ENCODE measurements at regions not wholly inside any gene's neighbourhood (a gene's known extent, or its start where the extent isn't known, plus 50 kb on each side); places are given as distances from the start of the nearest gene placed in this dataset.
"Not testable (repeated sequence)": the region's sequence is repeated elsewhere in the genome, so short reads cannot be mapped to it uniquely, and the experiment has no call there.

GRCh38 chr7:55708028-55708427 lies 135.7 kb upstream of the VOPP1 start:
- DNase-seq (ENCODE audit: extremely low spot score): not testable (repeated sequence)

DNA sequence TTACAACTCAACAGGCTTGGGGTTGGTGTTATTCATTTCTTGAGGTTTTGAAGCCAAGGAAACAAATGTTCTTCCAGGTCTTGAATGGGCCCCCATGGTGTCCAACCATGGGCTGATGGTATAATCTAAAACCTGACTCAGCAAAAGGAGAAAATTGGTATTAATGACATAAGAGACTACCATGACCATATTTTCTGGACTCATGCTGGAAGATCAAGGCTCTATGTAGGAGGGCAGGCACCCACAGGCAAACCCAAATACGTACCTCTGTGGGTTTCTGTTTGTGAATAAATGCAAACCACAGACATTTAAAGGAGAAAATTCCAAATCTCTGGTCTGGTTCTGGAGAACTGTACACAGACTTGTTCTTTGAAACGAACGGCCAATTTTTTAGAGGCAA lies 135.1 kb upstream of the VOPP1 start:
- DNase-seq (ENCODE audit: extremely low spot score); H3K27ac ChIP-seq (replicated peaks in 1 of 4); H3K9me3 ChIP-seq; H3K27me3 ChIP-seq; H3K4me1 ChIP-seq; H3K36me3 ChIP-seq; intact Hi-C loops (cut with DNase I); H3K4me3 ChIP-seq: not testable (repeated sequence)
- 67% methylated on average over 1 of the region's 3 CpGs for WGBS

More at GRCh38 chr7:55708028-55708427, 135.7 kb upstream of the VOPP1 start:
- 65% methylated on average over 6 of the region's 6 CpGs for WGBS
- H3K4me3 ChIP-seq; H3K4me1 ChIP-seq; H3K9me3 ChIP-seq; H3K27me3 ChIP-seq; intact Hi-C loops (cut with DNase I); H3K36me3 ChIP-seq; H3K27ac ChIP-seq (replicated peaks in 1 of 4): not testable (repeated sequence)

- H3K36me3 ChIP-seq; H3K27ac ChIP-seq (replicated peaks in 1 of 4); H3K4me1 ChIP-seq; DNase-seq (ENCODE audit: extremely low spot score); intact Hi-C loops (cut with DNase I); H3K27me3 ChIP-seq; H3K4me3 ChIP-seq; H3K9me3 ChIP-seq: not testable (repeated sequence)
- 89% methylated on average over 5 of the region's 5 CpGs for WGBS
Observed at GRCh38 chr7:55706451-55707195, 134.3 kb upstream of the VOPP1 start.

GRCh38 chr7:55705728-55706450 lies 133.6 kb upstream of the VOPP1 start:
- 90% methylated on average over 5 of the region's 5 CpGs for WGBS
- H3K36me3 ChIP-seq; intact Hi-C loops (cut with DNase I); H3K27ac ChIP-seq (replicated peaks in 1 of 4); DNase-seq (ENCODE audit: extremely low spot score); H3K4me1 ChIP-seq; H3K4me3 ChIP-seq; H3K9me3 ChIP-seq; H3K27me3 ChIP-seq: not testable (repeated sequence)

- H3K27me3 ChIP-seq; DNase-seq (ENCODE audit: extremely low spot score); H3K36me3 ChIP-seq; H3K9me3 ChIP-seq; intact Hi-C loops (cut with DNase I); H3K4me3 ChIP-seq; H3K4me1 ChIP-seq; H3K27ac ChIP-seq (replicated peaks in 1 of 4): not testable (repeated sequence)
- WGBS: 71% methylated on average over 6 of the region's 6 CpGs
Observed at GRCh38 chr7:55702831-55703230, 130.5 kb upstream of the VOPP1 start.

GRCh38 chr7:55699450-55699842 lies 127.1 kb upstream of the VOPP1 start:
- WGBS: 88% methylated on average over 4 of the region's 5 CpGs
- H3K4me1 ChIP-seq; intact Hi-C loops (cut with DNase I): not testable (repeated sequence)

GRCh38 chr7:55698607-55699449 lies 126.5 kb upstream of the VOPP1 start:
- intact Hi-C loops (cut with DNase I); H3K36me3 ChIP-seq; H3K9me3 ChIP-seq; H3K27ac ChIP-seq (replicated peaks in 1 of 4); DNase-seq (ENCODE audit: extremely low spot score); H3K4me1 ChIP-seq; H3K27me3 ChIP-seq; H3K4me3 ChIP-seq: not testable (repeated sequence)
- 75% methylated on average over 14 of the region's 14 CpGs for WGBS

More at GRCh38 chr7:55699450-55699842, 127.1 kb upstream of the VOPP1 start:
- not testable (repeated sequence) for H3K9me3 ChIP-seq; H3K27ac ChIP-seq (replicated peaks in 1 of 4); H3K4me3 ChIP-seq; H3K36me3 ChIP-seq; H3K27me3 ChIP-seq; DNase-seq (ENCODE audit: extremely low spot score)

GRCh38 chr7:55695893-55696701 lies 123.8 kb upstream of the VOPP1 start:
- intact Hi-C loops (cut with DNase I); DNase-seq (ENCODE audit: extremely low spot score); H3K27ac ChIP-seq (replicated peaks in 1 of 4); H3K4me3 ChIP-seq; H3K36me3 ChIP-seq; H3K4me1 ChIP-seq; H3K9me3 ChIP-seq; H3K27me3 ChIP-seq: not testable (repeated sequence)
- WGBS: 21% methylated on average over 4 of the region's 6 CpGs

DNA sequence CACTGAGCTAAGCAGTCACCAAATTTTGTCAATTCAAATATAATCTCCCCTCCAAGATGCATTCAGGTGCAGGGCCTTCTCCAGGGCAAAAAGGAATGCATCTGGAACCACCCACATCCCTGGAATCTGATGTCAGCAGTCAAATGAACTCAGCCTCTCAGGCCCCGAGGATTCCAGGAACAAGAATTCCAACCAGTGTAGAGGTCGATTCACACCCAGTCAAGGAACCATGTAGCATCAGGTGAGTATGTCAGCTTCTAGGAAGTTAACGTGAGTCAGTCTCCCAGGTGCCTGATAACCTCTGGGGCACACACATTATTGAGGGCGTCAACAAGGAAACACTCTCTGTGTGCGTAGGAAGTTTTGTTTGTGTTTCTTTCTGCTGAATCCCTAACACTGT lies 122.2 kb upstream of the VOPP1 start:
- H3K27me3 ChIP-seq; intact Hi-C loops (cut with DNase I); H3K4me1 ChIP-seq; DNase-seq (ENCODE audit: extremely low spot score); H3K36me3 ChIP-seq; H3K9me3 ChIP-seq; H3K27ac ChIP-seq (replicated peaks in 1 of 4); H3K4me3 ChIP-seq: not testable (repeated sequence)
- WGBS: 81% methylated on average over 5 of the region's 5 CpGs

All from esophagus muscularis mucosa (tissue), 4 donors.